ENCODE measurements at regions not wholly inside any gene's neighbourhood (a gene's known extent, or its start where the extent isn't known, plus 50 kb on each side); places are given as distances from the start of the nearest gene placed in this dataset.

- H3K27me3 ChIP-seq = peaks cover 68% of the 10 kb centered on the region
- H3K36me3 ChIP-seq = no peaks in the 10 kb centered on the region
- no peak for DNase-seq (ENCODE audit: low spot score in 2 of 2)
- WGBS = 63% methylated on average over 21 of the region's 21 CpGs
- TF ChIP-seq, protein P1, sequence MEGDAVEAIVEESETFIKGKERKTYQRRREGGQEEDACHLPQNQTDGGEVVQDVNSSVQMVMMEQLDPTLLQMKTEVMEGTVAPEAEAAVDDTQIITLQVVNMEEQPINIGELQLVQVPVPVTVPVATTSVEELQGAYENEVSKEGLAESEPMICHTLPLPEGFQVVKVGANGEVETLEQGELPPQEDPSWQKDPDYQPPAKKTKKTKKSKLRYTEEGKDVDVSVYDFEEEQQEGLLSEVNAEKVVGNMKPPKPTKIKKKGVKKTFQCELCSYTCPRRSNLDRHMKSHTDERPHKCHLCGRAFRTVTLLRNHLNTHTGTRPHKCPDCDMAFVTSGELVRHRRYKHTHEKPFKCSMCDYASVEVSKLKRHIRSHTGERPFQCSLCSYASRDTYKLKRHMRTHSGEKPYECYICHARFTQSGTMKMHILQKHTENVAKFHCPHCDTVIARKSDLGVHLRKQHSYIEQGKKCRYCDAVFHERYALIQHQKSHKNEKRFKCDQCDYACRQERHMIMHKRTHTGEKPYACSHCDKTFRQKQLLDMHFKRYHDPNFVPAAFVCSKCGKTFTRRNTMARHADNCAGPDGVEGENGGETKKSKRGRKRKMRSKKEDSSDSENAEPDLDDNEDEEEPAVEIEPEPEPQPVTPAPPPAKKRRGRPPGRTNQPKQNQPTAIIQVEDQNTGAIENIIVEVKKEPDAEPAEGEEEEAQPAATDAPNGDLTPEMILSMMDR (IDR thresholded peaks at IDR 0.05) = no peak
- TF ChIP-seq EP300 (IDR thresholded peaks at IDR 0.05) (no peak), POLR2AphosphoS5 (IDR thresholded peaks at IDR 0.05) (no peak), POLR2A (IDR thresholded peaks at IDR 0.05) (no peak)
- peaks cover 8% of the 10 kb centered on the region for H3K4me1 ChIP-seq
- no peak overlapping the region for H3K4me3 ChIP-seq
- H3K9me3 ChIP-seq = no peaks in the 10 kb centered on the region
- H3K27ac ChIP-seq = no peak overlapping the region
These were observed 59.8 kb downstream of the MRM1 start for GRCh38 chr17:36661047-36661666.

- TF ChIP-seq POLR2A (IDR thresholded peaks at IDR 0.05) = no peak
- no peak for TF ChIP-seq EP300 (IDR thresholded peaks at IDR 0.05)
- TF ChIP-seq POLR2AphosphoS5 (IDR thresholded peaks at IDR 0.05) = no peak
- TF ChIP-seq, protein P1 (IDR thresholded peaks at IDR 0.05) = no peak
- no peak overlapping the region for H3K4me3 ChIP-seq
- no peak overlapping the region for H3K27ac ChIP-seq
- H3K36me3 ChIP-seq = no peaks in the 10 kb centered on the region
- peaks cover 8% of the 10 kb centered on the region for H3K4me1 ChIP-seq
- 83% methylated on average over 9 of the region's 9 CpGs for WGBS
- DNase-seq (ENCODE audit: low spot score in 2 of 2) = no peak
- no peaks in the 10 kb centered on the region for H3K9me3 ChIP-seq
- peaks cover 63% of the 10 kb centered on the region for H3K27me3 ChIP-seq
These were observed 60.3 kb downstream of the MRM1 start for GRCh38 chr17:36661688-36662087.

DNA sequence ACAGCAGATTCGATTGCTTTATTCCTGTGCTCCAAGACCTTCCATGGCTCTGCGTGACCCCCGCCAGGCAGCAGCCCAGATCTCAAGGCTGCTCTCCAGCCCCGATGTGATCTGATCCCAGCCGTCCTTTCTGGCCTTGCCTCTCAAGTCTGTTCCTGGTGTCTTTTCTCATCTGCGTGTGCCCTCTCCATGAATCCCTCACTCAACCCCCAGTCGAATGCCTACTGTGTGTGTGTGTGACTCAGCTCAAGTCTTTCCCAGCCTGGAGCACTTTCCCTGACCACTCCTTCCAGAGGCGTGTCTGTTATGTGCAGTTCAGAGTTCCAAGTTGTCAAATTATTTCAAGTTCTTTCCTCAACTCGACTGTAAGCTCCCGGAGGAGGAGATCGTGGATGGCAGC, 64.0 kb downstream of the MRM1 start:
- TF ChIP-seq, protein P1 (IDR thresholded peaks at IDR 0.05) = no peak
- TF ChIP-seq EP300 (IDR thresholded peaks at IDR 0.05) = no peak
- TF ChIP-seq POLR2AphosphoS5 (IDR thresholded peaks at IDR 0.05) = no peak
- TF ChIP-seq POLR2A (IDR thresholded peaks at IDR 0.05) = no peak
- WGBS = 59% methylated on average over 11 of the region's 11 CpGs
- Histone ChIP-seq H3K4me1 (no peaks in the 10 kb centered on the region), H3K4me3 (no peak overlapping the region), H3K9me3 (no peaks in the 10 kb centered on the region), H3K27me3 (peaks cover 35% of the 10 kb centered on the region), H3K27ac (no peak overlapping the region), H3K36me3 (no peaks in the 10 kb centered on the region)
- DNase-seq (ENCODE audit: low spot score in 2 of 2) = no peak

DNA sequence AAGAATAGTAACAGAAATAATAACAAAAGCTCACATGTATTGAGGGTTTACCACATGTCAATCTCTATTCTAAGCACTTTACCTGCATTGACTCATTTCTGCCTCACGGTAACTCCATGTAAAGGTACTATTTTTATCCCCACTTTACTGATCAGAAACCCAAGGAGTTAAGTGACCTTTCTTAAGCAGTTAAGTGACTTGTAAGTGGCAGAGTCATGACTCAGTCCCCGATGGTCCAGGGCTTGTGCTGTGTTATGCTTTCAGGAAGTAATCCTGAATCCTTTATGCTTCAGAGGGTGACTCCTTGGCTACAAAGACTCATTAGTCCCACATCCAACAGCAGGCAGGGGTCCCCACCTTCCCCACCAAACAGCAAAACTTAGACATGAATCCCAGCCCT, 66.5 kb downstream of the MRM1 start:
- 61% methylated on average over 2 of the region's 2 CpGs for WGBS
- no peaks in the 10 kb centered on the region for H3K4me1 ChIP-seq
- H3K27ac ChIP-seq = no peak overlapping the region
- peaks cover 12% of the 10 kb centered on the region for H3K27me3 ChIP-seq
- no peak for TF ChIP-seq POLR2AphosphoS5 (IDR thresholded peaks at IDR 0.05)
- no peak for TF ChIP-seq EP300 (IDR thresholded peaks at IDR 0.05)
- TF ChIP-seq, protein P1 (IDR thresholded peaks at IDR 0.05) = no peak
- no peak for TF ChIP-seq POLR2A (IDR thresholded peaks at IDR 0.05)
- H3K9me3 ChIP-seq = no peaks in the 10 kb centered on the region
- H3K36me3 ChIP-seq = no peaks in the 10 kb centered on the region
- DNase-seq (ENCODE audit: low spot score in 2 of 2) = no peak
- no peak overlapping the region for H3K4me3 ChIP-seq

DNA sequence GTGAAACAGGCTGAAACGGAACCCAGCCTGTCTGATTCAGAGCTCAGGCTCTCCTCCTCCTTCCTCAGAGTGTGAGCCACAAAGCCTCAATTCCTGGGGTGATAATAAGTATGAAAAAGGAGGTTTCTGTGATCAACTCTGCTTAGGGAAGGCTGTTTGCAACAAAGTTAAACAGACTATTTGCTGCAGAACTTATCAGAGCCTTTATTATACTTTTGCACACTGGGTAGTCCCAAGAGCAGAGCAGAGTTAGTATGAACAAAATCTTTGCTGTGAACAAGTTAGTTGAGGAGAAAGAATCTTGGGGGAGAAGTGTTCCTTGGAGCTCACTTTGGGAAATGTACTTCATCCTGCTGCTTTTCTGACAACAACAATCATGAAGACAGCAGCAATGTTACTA, 67.4 kb downstream of the MRM1 start:
- no peak overlapping the region for H3K4me3 ChIP-seq
- no peak overlapping the region for H3K27ac ChIP-seq
- H3K27me3 ChIP-seq = peaks cover 7% of the 10 kb centered on the region
- TF ChIP-seq POLR2A (IDR thresholded peaks at IDR 0.05) (no peak), EP300 (IDR thresholded peaks at IDR 0.05) (no peak), POLR2AphosphoS5 (IDR thresholded peaks at IDR 0.05) (no peak)
- TF ChIP-seq, protein P1 (IDR thresholded peaks at IDR 0.05) = no peak
- H3K4me1 ChIP-seq = no peaks in the 10 kb centered on the region
- no peaks in the 10 kb centered on the region for H3K36me3 ChIP-seq
- H3K9me3 ChIP-seq = no peaks in the 10 kb centered on the region
- 71% methylated on average over 1 of the region's 1 CpG for WGBS
- DNase-seq (ENCODE audit: low spot score in 2 of 2) = no peak

Measured in suprapubic skin (tissue), 4 donors.